ENCODE measurements at regions not wholly inside any gene's neighbourhood (a gene's known extent, or its start where the extent isn't known, plus 50 kb on each side); places are given as distances from the start of the nearest gene placed in this dataset.

DNA sequence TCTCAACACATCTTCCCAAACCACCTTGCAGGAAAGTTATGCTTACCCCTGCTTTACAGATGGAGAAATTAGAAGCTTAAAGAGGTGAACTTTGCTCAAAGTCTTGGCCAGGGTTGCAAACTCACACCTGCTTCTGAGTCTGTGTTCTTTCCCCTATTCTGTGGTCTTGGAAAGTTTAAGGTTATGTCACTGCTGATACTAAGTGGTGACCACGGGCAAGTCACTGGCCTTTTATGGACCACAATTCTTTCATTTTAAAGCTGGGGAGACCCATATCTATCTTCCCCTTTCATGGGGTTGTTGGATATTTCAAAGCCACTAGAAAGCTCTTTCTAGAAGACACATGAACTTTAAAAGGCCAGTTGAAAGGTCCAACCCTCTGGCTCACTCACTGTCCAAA lies 95.4 kb upstream of the KLF4 start (continued):
- TF ChIP-seq ZSCAN31 (CRISPR knock-in tag; IDR thresholded peaks at IDR 0.05; ENCODE audit: low read depth) (no peak), ZNF883 (CRISPR knock-in tag; IDR thresholded peaks at IDR 0.05; ENCODE audit: not compliant biosample characterization) (no peak), RNF2 (conservative IDR thresholded peaks at IDR 0.05; ENCODE audit: low read depth) (no peak), LCORL (IDR thresholded peaks at IDR 0.05) (no peak), LCORL (CRISPR knock-in tag; IDR thresholded peaks at IDR 0.05) (no peak)
- TF ChIP-seq, protein P1, sequence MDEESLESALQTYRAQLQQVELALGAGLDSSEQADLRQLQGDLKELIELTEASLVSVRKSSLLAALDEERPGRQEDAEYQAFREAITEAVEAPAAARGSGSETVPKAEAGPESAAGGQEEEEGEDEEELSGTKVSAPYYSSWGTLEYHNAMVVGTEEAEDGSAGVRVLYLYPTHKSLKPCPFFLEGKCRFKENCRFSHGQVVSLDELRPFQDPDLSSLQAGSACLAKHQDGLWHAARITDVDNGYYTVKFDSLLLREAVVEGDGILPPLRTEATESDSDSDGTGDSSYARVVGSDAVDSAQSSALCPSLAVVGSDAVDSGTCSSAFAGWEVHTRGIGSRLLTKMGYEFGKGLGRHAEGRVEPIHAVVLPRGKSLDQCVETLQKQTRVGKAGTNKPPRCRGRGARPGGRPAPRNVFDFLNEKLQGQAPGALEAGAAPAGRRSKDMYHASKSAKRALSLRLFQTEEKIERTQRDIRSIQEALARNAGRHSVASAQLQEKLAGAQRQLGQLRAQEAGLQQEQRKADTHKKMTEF (CRISPR knock-in tag; IDR thresholded peaks at IDR 0.05), result no peak

DNA sequence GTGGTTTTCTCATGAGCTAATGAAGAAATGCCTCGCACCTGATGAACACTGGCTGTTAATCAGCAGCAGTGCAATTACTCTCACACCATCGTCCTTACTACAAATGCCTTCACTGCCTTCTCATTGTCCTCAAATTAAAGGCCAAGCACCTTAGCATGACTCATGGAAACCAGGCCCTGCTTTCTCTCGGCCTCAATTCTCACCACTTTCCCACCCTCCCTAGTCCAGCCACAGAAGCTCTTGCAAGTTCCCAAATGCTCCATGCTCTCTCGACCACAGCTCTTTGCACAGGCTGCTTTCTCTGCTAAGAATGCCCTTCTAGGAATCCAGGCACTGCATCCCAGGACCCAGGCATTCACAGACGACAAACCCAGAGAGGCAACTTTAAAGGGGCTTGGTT lies 94.6 kb upstream of the KLF4 start:
- H4K20me1 ChIP-seq (ENCODE audit: insufficient read depth, low read length), result no peaks in the 10 kb centered on the region
- in situ Hi-C loops (cut with HindIII; ENCODE audit: extremely low pct_ligation_motif_present, low pct_unique_long_range_greater_than_20kb), result no loop called here
- H3K27me3 ChIP-seq (ENCODE audit: control insufficient read depth in 1 of 2, insufficient read depth in 2 of 2, low read length in 2 of 2), result peaks cover 0 to 3% of the 10 kb centered on the region in 2 experiments; a peak in 2 of 5 replicates
- H3K4me3 ChIP-seq (replicated peaks in 1 of 3; ENCODE audit: insufficient read depth in 1 of 3, low read depth in 2 of 3, low read length in 3 of 3), result no peak overlapping the region
- no peaks in the 10 kb centered on the region for H3K9me3 ChIP-seq (ENCODE audit: low read length)
- 15% methylated on average over 5 of the region's 5 CpGs for WGBS (ENCODE audit: low lambda C conversion rate)
- ATAC-seq (no peak), DNase-seq (ENCODE audit: low spot score) (no peak), FAIRE-seq (no peak)
- no peak overlapping the region for H3K27ac ChIP-seq (ENCODE audit: extremely low read length, insufficient read depth, low read length)
- H3K9ac ChIP-seq (ENCODE audit: insufficient read depth, low read depth, low read length), result no peak overlapping the region
- H3K36me3 ChIP-seq (replicated peaks in 1 of 2; ENCODE audit: control insufficient read depth in 1 of 2, insufficient read depth in 2 of 2, low read length in 2 of 2), result no peaks in the 10 kb centered on the region
- ChIA-PET CTCF (ENCODE audit: low intra/inter-chr PET ratio, low total read pairs) (no interaction called here), POLR2A (no interaction called here)
- no peak overlapping the region for H2AFZ ChIP-seq (ENCODE audit: low read length)
- BruUV-seq (replicated peaks), result no TSS peak
- H3K79me2 ChIP-seq (ENCODE audit: insufficient read depth, low read length), result no peaks in the 10 kb centered on the region
- H3K4me1 ChIP-seq (ENCODE audit: insufficient read depth, low read length), result peaks cover 20% of the 10 kb centered on the region
- intact Hi-C loops (cut with micrococcal nuclease; ENCODE audit: unreplicated experiment), result loop anchor here (10.0 kb wide), 1 partner anchor 59 kb away; no protein-coding TSS in a partner anchor
- no peak overlapping the region for H3K4me2 ChIP-seq (ENCODE audit: low read depth, low read length)
- no peak for TF ChIP-seq ZBTB42 (CRISPR knock-in tag; IDR thresholded peaks at IDR 0.05)
- no peak for TF ChIP-seq GATAD1 (CRISPR knock-in tag; IDR thresholded peaks at IDR 0.05)
- TF ChIP-seq ZBTB7B (CRISPR knock-in tag; IDR thresholded peaks at IDR 0.05), result no peak
- TF ChIP-seq, protein P2, sequence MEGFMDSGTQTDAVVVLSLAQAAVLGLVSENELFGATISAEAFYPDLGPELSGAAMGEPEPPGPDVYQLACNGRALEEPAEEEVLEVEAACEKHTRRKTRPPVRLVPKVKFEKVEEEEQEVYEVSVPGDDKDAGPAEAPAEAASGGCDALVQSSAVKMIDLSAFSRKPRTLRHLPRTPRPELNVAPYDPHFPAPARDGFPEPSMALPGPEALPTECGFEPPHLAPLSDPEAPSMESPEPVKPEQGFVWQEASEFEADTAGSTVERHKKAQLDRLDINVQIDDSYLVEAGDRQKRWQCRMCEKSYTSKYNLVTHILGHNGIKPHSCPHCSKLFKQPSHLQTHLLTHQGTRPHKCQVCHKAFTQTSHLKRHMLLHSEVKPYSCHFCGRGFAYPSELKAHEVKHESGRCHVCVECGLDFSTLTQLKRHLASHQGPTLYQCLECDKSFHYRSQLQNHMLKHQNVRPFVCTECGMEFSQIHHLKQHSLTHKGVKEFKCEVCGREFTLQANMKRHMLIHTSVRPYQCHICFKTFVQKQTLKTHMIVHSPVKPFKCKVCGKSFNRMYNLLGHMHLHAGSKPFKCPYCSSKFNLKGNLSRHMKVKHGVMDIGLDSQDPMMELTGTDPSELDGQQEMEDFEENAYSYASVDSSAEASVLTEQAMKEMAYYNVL (CRISPR knock-in tag; IDR thresholded peaks at IDR 0.05; ENCODE audit: borderline replicate concordance), result no peak
- TF ChIP-seq, protein P3, sequence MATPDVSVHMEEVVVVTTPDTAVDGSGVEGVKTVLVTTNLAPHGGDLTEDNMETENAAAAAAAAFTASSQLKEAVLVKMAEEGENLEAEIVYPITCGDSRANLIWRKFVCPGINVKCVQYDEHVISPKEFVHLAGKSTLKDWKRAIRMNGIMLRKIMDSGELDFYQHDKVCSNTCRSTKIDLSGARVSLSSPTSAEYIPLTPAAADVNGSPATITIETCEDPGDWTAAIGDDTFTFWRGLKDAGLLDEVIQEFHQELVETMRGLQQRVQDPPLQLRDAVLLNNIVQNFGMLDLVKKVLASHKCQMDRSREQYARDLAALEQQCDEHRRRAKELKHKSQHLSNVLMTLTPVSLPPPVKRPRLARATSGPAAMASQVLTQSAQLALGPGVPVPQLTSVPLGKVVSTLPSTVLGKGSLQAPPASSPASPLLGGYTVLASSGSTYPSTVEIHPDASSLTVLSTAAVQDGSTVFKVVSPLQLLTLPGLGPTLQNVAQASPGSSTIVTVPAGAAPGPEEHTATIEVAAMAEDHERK (CRISPR knock-in tag; IDR thresholded peaks at IDR 0.05; ENCODE audit: low read depth), result no peak
- TF ChIP-seq ZNF788 (CRISPR knock-in tag; IDR thresholded peaks at IDR 0.05; ENCODE audit: borderline replicate concordance), result no peak
- no peak for TF ChIP-seq EZH2 (conservative IDR thresholded peaks at IDR 0.05; ENCODE audit: low read depth, low read length)
- no peak for TF ChIP-seq MAZ (IDR thresholded peaks at IDR 0.05; ENCODE audit: borderline replicate concordance, low read depth, low read length)
- TF ChIP-seq MAZ (CRISPR knock-in tag; IDR thresholded peaks at IDR 0.05; ENCODE audit: low read depth), result no peak
- TF ChIP-seq NAIF1 (CRISPR knock-in tag; IDR thresholded peaks at IDR 0.05; ENCODE audit: borderline replicate concordance), result no peak
- TF ChIP-seq, protein P4, sequence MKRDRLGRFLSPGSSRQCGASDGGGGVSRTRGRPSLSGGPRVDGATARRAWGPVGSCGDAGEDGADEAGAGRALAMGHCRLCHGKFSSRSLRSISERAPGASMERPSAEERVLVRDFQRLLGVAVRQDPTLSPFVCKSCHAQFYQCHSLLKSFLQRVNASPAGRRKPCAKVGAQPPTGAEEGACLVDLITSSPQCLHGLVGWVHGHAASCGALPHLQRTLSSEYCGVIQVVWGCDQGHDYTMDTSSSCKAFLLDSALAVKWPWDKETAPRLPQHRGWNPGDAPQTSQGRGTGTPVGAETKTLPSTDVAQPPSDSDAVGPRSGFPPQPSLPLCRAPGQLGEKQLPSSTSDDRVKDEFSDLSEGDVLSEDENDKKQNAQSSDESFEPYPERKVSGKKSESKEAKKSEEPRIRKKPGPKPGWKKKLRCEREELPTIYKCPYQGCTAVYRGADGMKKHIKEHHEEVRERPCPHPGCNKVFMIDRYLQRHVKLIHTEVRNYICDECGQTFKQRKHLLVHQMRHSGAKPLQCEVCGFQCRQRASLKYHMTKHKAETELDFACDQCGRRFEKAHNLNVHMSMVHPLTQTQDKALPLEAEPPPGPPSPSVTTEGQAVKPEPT (CRISPR knock-in tag; IDR thresholded peaks at IDR 0.05; ENCODE audit: low read depth), result no peak

Data from HepG2 (cell line).